ENCODE measurements at regions not wholly inside any gene's neighbourhood (a gene's known extent, or its start where the extent isn't known, plus 50 kb on each side); places are given as distances from the start of the nearest gene placed in this dataset.

- no peak overlapping the region for H3K4me3 ChIP-seq (ENCODE audit: low read length)
- no peaks in the 10 kb centered on the region for H3K9me3 ChIP-seq (ENCODE audit: control insufficient read depth, insufficient read depth, low read length)
- no peaks in the 10 kb centered on the region for H3K36me3 ChIP-seq (ENCODE audit: control insufficient read depth, insufficient read depth, low read length)
- DNase-seq (ENCODE audit: low read depth, low spot score), result no peak
- no peaks in the 10 kb centered on the region for H3K27me3 ChIP-seq (ENCODE audit: control insufficient read depth, insufficient read depth, low read length)
- H3K4me1 ChIP-seq (ENCODE audit: control insufficient read depth, insufficient read depth, low read length), result peaks cover 3% of the 10 kb centered on the region
- no peak overlapping the region for H3K27ac ChIP-seq (ENCODE audit: low read length)
- WGBS (ENCODE audit: insufficient coverage, insufficient read length), result no CpG with 5 or more reads among the region's 3 CpGs
Measured at GRCh38 chr1:25057188-25057587, 127.1 kb upstream of the RUNX3 start.

GRCh38 chr1:25056536-25056935, 126.5 kb upstream of the RUNX3 start:
- no peak overlapping the region for H3K27ac ChIP-seq (ENCODE audit: low read length)
- H3K27me3 ChIP-seq (ENCODE audit: control insufficient read depth, insufficient read depth, low read length), result no peaks in the 10 kb centered on the region
- WGBS (ENCODE audit: insufficient coverage, insufficient read length), result no CpG with 5 or more reads among the region's 9 CpGs
- no peaks in the 10 kb centered on the region for H3K36me3 ChIP-seq (ENCODE audit: control insufficient read depth, insufficient read depth, low read length)
- H3K4me3 ChIP-seq (ENCODE audit: low read length), result no peak overlapping the region
- no peaks in the 10 kb centered on the region for H3K9me3 ChIP-seq (ENCODE audit: control insufficient read depth, insufficient read depth, low read length)
- H3K4me1 ChIP-seq (ENCODE audit: control insufficient read depth, insufficient read depth, low read length), result peaks cover 3% of the 10 kb centered on the region
- DNase-seq (ENCODE audit: low read depth, low spot score), result no peak

- no peak overlapping the region for H3K4me3 ChIP-seq (ENCODE audit: low read length)
- no peaks in the 10 kb centered on the region for H3K9me3 ChIP-seq (ENCODE audit: control insufficient read depth, insufficient read depth, low read length)
- peaks cover 3% of the 10 kb centered on the region for H3K4me1 ChIP-seq (ENCODE audit: control insufficient read depth, insufficient read depth, low read length)
- no peaks in the 10 kb centered on the region for H3K36me3 ChIP-seq (ENCODE audit: control insufficient read depth, insufficient read depth, low read length)
- no CpG with 5 or more reads among the region's 5 CpGs for WGBS (ENCODE audit: insufficient coverage, insufficient read length)
- no peaks in the 10 kb centered on the region for H3K27me3 ChIP-seq (ENCODE audit: control insufficient read depth, insufficient read depth, low read length)
- no peak for DNase-seq (ENCODE audit: low read depth, low spot score)
- no peak overlapping the region for H3K27ac ChIP-seq (ENCODE audit: low read length)
Measured at GRCh38 chr1:25055961-25056360, 125.9 kb upstream of the RUNX3 start.

- peaks cover 3% of the 10 kb centered on the region for H3K4me1 ChIP-seq (ENCODE audit: control insufficient read depth, insufficient read depth, low read length)
- no peaks in the 10 kb centered on the region for H3K9me3 ChIP-seq (ENCODE audit: control insufficient read depth, insufficient read depth, low read length)
- WGBS (ENCODE audit: insufficient coverage, insufficient read length), result no CpG with 5 or more reads among the region's 13 CpGs
- H3K27ac ChIP-seq (ENCODE audit: low read length), result no peak overlapping the region
- DNase-seq (ENCODE audit: low read depth, low spot score), result no peak
- H3K36me3 ChIP-seq (ENCODE audit: control insufficient read depth, insufficient read depth, low read length), result no peaks in the 10 kb centered on the region
- no peak overlapping the region for H3K4me3 ChIP-seq (ENCODE audit: low read length)
- no peaks in the 10 kb centered on the region for H3K27me3 ChIP-seq (ENCODE audit: control insufficient read depth, insufficient read depth, low read length)
Measured at GRCh38 chr1:25055324-25055780, 125.3 kb upstream of the RUNX3 start.

- Histone ChIP-seq H3K4me1 (ENCODE audit: control insufficient read depth, insufficient read depth, low read length) (peaks cover 3% of the 10 kb centered on the region), H3K27ac (ENCODE audit: low read length) (no peak overlapping the region), H3K36me3 (ENCODE audit: control insufficient read depth, insufficient read depth, low read length) (no peaks in the 10 kb centered on the region), H3K4me3 (ENCODE audit: low read length) (no peak overlapping the region), H3K27me3 (ENCODE audit: control insufficient read depth, insufficient read depth, low read length) (no peaks in the 10 kb centered on the region), H3K9me3 (ENCODE audit: control insufficient read depth, insufficient read depth, low read length) (no peaks in the 10 kb centered on the region)
- no peak for DNase-seq (ENCODE audit: low read depth, low spot score)
- no CpG with 5 or more reads among the region's 15 CpGs for WGBS (ENCODE audit: insufficient coverage, insufficient read length)
Measured at GRCh38 chr1:25054526-25055323, 124.6 kb upstream of the RUNX3 start.

GRCh38 chr1:25053576-25054250, 123.6 kb upstream of the RUNX3 start:
- Histone ChIP-seq H3K9me3 (ENCODE audit: control insufficient read depth, insufficient read depth, low read length) (no peaks in the 10 kb centered on the region), H3K27me3 (ENCODE audit: control insufficient read depth, insufficient read depth, low read length) (no peaks in the 10 kb centered on the region), H3K27ac (ENCODE audit: low read length) (no peak overlapping the region), H3K4me3 (ENCODE audit: low read length) (no peak overlapping the region), H3K4me1 (ENCODE audit: control insufficient read depth, insufficient read depth, low read length) (peaks cover 3% of the 10 kb centered on the region), H3K36me3 (ENCODE audit: control insufficient read depth, insufficient read depth, low read length) (no peaks in the 10 kb centered on the region)
- WGBS (ENCODE audit: insufficient coverage, insufficient read length), result no CpG with 5 or more reads among the region's 12 CpGs
- no peak for DNase-seq (ENCODE audit: low read depth, low spot score)

GRCh38 chr1:25051906-25052305, 121.8 kb upstream of the RUNX3 start:
- no peak overlapping the region for H3K27ac ChIP-seq (ENCODE audit: low read length)
- no CpG with 5 or more reads among the region's 12 CpGs for WGBS (ENCODE audit: insufficient coverage, insufficient read length)
- no peaks in the 10 kb centered on the region for H3K36me3 ChIP-seq (ENCODE audit: control insufficient read depth, insufficient read depth, low read length)
- H3K27me3 ChIP-seq (ENCODE audit: control insufficient read depth, insufficient read depth, low read length), result no peaks in the 10 kb centered on the region
- no peak overlapping the region for H3K4me3 ChIP-seq (ENCODE audit: low read length)
- peaks cover 3% of the 10 kb centered on the region for H3K4me1 ChIP-seq (ENCODE audit: control insufficient read depth, insufficient read depth, low read length)
- DNase-seq (ENCODE audit: low read depth, low spot score), result no peak
- H3K9me3 ChIP-seq (ENCODE audit: control insufficient read depth, insufficient read depth, low read length), result no peaks in the 10 kb centered on the region

- H3K27ac ChIP-seq (ENCODE audit: low read length), result no peak overlapping the region
- peaks cover 3% of the 10 kb centered on the region for H3K4me1 ChIP-seq (ENCODE audit: control insufficient read depth, insufficient read depth, low read length)
- no CpG with 5 or more reads among the region's 6 CpGs for WGBS (ENCODE audit: insufficient coverage, insufficient read length)
- no peaks in the 10 kb centered on the region for H3K27me3 ChIP-seq (ENCODE audit: control insufficient read depth, insufficient read depth, low read length)
- no peaks in the 10 kb centered on the region for H3K36me3 ChIP-seq (ENCODE audit: control insufficient read depth, insufficient read depth, low read length)
- no peak overlapping the region for H3K4me3 ChIP-seq (ENCODE audit: low read length)
- H3K9me3 ChIP-seq (ENCODE audit: control insufficient read depth, insufficient read depth, low read length), result no peaks in the 10 kb centered on the region
- no peak for DNase-seq (ENCODE audit: low read depth, low spot score)
Measured at GRCh38 chr1:25051504-25051903, 121.4 kb upstream of the RUNX3 start.

- H3K27ac ChIP-seq (ENCODE audit: low read length), result no peak overlapping the region
- no peaks in the 10 kb centered on the region for H3K27me3 ChIP-seq (ENCODE audit: control insufficient read depth, insufficient read depth, low read length)
- DNase-seq (ENCODE audit: low read depth, low spot score), result no peak
- no peaks in the 10 kb centered on the region for H3K9me3 ChIP-seq (ENCODE audit: control insufficient read depth, insufficient read depth, low read length)
- H3K36me3 ChIP-seq (ENCODE audit: control insufficient read depth, insufficient read depth, low read length), result no peaks in the 10 kb centered on the region
- WGBS (ENCODE audit: insufficient coverage, insufficient read length), result no CpG with 5 or more reads among the region's 8 CpGs
- no peak overlapping the region for H3K4me3 ChIP-seq (ENCODE audit: low read length)
- peaks cover 3% of the 10 kb centered on the region for H3K4me1 ChIP-seq (ENCODE audit: control insufficient read depth, insufficient read depth, low read length)
Measured at GRCh38 chr1:25050165-25050564, 120.1 kb upstream of the RUNX3 start.

GRCh38 chr1:25049190-25049589, 119.1 kb upstream of the RUNX3 start:
- H3K4me3 ChIP-seq (ENCODE audit: low read length), result no peak overlapping the region
- DNase-seq (ENCODE audit: low read depth, low spot score), result no peak
- no peaks in the 10 kb centered on the region for H3K4me1 ChIP-seq (ENCODE audit: control insufficient read depth, insufficient read depth, low read length)
- H3K36me3 ChIP-seq (ENCODE audit: control insufficient read depth, insufficient read depth, low read length), result no peaks in the 10 kb centered on the region
- no CpG with 5 or more reads among the region's 2 CpGs for WGBS (ENCODE audit: insufficient coverage, insufficient read length)
- no peaks in the 10 kb centered on the region for H3K27me3 ChIP-seq (ENCODE audit: control insufficient read depth, insufficient read depth, low read length)
- H3K9me3 ChIP-seq (ENCODE audit: control insufficient read depth, insufficient read depth, low read length), result no peaks in the 10 kb centered on the region
- no peak overlapping the region for H3K27ac ChIP-seq (ENCODE audit: low read length)
